ELF-1 (cell line): ENCODE measurements at regions not wholly inside any gene's neighbourhood (a gene's known extent, or its start where the extent isn't known, plus 50 kb on each side); places are given as distances from the start of the nearest gene placed in this dataset.
"Not testable (repeated sequence)": the region's sequence is repeated elsewhere in the genome, so short reads cannot be mapped to it uniquely, and the experiment has no call there.

Experiments used
- DNase-seq: peaks from one replicate; pipeline ENCODE4 v3.0.0-alpha.2; 2016; ENCODE audit warnings: low read depth, low spot score

DNA sequence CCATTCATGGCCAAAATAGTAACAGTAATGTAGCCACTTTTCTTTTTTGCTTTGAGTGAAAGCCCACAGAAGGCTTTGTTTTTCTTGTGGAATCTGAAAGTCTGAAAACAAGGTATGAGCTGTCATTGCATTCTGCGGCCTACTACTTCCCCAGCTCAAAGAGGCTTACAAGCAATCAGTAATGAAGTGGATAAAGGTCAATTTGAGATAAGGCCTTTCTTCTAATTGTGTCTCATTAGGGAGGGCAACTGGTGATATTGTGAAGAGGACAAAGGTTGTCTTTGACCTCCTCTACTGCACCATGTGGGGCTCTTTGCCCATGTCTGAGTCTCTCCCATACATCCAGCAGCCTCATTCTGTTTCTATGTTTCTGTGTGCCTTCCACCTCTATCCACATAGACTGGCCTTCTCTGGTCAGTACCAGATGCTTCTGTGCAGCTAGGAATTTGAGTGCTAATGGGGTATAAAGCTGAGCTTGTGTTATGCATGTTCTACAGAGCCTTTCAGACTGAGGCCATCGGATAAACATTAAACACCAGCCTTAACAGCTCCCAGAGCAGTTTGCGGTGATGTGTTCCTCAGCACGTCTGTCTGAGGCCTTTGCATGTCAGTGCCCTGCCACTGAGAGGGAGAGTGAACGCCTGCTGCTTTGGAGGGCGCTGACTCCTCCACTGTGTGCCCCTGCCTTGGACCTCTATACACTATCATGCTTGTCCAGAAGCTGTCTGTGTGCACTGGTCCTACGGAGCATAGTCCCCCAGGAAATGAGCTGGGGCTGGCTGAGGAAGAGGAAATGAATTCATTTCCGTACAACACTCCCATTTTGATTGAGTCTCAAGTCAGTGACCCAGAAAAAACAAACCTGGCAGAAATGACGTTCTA lies 80.2 kb downstream of the SH2D1A start:
- no peak for DNase-seq

DNA sequence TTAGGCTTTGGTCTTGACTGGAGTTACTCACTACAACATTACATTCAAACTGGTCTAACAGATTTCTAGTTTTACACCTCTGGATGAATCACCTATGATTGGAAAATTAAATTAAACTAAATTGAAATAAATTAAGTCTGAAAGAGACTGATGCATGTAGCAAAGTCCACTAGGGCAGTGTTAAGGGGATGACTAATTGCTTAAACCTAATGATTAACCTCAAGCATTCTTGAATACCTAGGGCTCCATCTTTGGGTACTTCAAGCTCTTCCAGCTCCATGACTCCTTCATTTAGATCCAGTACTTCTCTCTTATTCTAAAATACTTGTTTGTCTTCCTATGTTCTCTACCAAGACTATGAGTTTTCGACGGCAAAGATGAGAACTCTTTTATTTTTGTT lies 86.8 kb downstream of the SH2D1A start:
- DNase-seq = no peak

DNA sequence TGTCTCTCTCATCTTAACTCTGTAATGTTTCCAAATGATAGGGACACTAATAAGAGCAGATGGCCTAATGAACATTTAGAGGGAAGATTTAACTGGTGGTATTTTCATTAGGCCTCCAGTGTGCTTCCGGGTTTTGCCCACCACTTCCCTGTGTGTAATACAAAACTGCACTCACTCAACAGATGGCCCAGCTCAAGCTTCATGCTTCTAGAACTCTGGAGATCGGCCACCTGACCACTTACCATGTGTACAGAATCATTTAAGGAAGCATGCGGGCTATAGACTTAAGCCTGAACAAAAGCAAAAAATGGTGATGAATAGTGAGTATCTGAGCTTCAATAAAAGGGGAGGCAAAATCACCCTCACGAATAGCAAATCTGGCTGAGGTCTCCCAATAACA lies 89.3 kb downstream of the SH2D1A start:
- no peak for DNase-seq

DNA sequence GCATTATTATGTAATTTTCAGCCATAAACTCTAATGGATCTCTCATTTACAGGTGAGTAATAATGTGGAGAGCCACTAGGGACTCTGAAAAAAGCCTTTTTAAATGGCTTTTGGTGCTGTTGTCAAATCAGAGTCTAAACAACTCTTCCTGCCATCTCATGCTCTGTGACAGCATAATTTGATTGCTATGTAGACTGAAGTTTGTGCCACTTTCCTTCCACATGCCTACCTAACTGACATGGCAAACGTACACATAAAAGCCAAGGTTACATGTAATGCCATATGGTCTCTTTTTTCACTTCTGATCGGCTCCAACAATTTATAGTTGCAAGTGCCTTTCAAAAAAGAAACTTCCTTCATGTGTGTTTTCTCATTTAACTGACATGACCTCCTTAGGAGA lies 94.3 kb downstream of the SH2D1A start:
- DNase-seq = no peak

DNA sequence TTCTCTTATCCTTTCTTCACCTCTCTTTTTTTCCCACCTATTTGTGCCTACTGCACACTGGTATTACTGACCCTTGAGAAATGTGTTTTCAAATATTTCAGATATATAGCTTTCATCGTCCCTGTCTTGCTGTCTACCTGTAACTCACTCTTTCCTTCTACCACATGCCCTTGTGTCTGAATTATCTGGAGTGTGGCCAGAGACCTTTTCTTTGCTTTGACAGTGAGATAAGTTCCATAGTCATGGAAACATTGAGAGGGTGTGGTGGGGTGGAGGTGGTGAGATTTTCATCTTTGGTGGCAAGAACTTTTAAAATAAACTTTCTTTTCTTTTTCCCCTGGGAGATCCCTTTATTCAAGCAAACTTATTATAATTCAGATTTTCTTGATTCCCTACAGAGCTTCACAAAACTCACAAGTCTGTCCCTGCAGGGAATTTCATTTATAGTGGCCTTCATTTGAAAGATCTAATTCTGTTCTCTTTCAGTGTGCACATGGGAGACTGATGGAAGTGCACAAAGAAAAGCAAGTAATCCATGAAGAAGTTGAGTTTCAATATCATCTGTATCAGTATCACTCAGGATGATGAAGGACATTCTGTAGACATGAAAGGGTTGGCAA lies 95.7 kb downstream of the SH2D1A start:
- DNase-seq = no peak

DNA sequence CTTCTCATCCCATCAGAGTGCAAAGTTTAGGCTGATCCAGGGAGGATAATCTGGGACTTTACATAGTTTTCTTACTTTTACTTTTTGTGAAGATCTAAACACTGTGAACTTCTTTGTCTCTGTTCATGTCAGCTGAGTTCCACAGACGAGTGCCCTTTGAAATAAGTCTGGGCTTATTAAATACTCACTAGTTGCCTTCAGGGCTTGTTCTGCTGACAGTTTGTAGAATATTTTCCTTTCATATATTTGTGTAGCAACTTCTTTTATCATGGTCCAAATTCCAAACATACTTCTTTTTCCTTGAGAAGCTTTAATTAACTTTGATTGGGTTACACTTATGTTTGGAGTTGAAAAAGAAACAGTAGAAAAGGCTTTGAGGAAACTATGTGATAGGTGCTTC lies 109.6 kb downstream of the SH2D1A start:
- no peak for DNase-seq

DNA sequence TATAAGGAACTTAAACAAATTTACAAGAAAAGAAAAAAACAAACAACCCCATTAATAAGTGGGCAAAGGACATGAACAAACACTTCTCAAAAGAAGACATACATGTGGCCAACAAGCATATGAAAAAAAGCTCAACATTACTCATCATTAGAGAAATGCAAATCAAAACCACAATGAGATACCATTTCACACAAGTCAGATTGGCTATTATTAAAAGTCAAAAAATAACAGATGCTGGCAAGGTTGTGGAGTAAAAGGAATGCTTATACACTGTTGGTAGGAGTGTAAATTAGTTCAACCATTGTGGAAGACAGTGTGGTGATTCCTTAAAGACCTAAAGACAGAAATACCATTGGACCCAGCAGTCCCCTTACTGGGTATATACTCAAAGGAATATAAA lies 113.5 kb downstream of the SH2D1A start:
- DNase-seq = not testable (repeated sequence)

DNA sequence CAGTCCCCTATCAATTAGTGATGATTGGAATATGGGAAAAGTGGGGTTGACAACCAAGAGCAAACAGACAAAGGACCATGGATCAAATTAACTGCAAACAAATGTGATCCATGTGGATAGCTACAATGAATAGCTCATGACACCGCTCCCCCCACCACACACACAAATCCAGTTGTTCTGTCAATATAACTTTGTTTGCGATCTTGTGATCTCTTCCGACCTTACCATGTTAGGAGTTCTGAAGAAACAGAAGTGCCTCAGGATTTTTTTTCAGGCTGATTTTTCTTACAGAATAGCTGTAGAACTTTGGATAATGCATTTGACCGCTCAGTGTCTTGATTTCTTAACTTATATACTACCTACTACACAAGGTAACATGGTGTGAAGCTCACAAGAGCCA lies 116.6 kb downstream of the SH2D1A start:
- DNase-seq = no peak

DNA sequence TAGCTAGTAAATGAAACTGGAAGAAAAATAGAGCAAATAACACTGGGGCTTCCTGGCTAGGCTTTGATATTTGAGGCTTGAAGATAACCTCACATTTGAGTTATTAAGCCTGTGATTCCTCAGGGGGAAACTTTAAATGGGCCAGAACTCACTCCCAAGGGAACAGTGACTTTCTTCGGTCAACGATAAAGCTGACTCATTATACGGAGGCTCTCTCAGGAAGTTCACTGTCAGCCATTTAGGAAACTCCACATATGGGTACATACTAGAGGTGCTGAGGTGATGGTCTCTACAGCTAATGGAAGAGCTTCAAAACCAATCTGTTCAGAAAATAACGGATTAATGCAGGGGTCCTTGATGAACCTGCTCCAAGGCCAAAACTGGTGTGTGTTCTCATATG lies 120.8 kb downstream of the SH2D1A start:
- no peak for DNase-seq

DNA sequence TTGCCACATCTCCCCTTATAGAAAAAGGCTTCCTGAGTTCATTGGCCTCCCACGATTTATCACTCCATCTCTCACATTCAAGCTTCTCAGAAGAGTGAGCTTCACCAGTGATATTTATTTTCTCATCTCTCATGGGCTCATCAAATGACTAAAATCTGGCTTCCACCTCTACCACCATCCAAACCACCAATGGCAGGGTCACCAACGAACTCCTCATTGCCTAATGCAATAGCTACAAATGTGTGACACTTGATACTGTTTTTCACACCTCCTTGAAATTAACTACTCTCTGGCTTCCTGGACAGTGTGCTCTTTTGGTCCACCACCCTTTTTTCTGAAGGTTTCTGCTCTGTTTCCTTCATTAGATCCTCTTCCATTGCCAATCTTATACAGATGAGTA lies 129.0 kb downstream of the SH2D1A start:
- no peak for DNase-seq

DNA sequence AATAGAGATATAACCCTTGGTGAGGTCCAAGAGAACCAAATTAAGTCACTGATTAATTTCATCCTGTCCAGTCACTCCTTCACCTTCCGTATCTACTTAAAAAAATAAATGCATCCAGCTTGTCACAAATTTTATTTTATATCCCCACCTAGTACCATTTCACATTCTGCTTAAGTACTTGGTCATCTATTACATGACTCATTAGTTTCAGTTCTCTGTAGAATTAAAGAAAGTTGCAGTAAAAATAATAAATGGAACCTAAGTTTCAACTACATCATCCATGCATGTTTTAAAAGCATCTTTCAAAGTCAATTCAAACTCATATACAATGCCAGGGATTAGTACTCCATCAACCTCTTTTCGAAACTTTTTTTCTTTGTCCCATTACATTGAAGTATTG lies 130.2 kb downstream of the SH2D1A start:
- no peak for DNase-seq

DNA sequence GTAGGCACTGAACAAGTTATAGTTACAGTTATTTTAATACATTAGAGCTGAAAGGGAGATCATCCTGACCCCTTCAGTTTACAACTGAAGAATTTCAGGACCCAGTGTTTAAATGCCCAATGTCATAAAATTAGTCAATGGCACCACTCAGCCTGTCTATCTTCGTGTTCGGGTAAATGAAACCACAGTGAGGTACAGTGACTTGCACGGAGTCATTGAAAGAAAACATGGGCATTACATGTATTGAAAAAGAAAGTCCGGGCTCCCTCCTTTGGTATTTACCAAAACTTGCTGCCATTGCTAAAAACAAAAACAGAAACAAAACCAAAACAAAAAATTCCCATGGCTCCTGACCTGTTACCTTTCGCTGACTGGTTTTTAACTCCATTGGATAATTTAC lies 131.7 kb downstream of the SH2D1A start:
- DNase-seq = no peak

DNA sequence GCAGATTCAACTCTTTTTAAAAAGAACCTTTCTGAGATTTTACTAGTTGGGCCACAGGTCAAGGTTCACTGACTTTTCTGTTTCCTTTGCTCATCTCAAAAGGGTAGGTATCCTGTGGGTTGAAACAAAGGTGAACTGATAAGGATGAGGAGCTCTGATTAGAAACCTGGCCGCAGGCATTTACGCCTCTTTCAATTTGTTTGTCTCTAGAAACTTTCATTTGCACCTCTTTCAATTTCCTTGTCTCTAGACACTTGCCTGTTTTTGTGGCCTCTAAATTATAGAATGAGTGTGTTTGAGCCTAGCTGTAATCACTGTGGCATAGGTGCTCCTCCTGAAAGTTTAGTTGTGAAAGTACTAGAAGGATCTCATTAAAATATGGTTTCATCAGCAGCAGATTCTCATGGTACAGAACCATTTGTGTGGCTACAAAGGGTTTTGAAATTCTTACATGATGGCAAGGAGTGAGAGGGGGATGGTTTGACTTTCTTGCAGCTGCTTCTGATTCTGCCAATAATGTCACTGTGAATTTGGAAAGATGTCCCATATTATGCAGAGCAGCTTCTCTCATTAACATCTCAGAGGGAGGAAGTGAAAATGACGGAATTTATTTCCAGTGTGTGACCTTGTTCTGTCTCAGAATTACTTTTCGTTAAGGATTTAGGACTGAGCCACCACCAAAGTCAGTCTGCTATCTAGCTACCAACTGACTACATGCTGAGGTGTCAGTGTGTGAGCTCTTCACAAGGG lies 142.2 kb downstream of the SH2D1A start:
- DNase-seq = peak; percentile 37

DNA sequence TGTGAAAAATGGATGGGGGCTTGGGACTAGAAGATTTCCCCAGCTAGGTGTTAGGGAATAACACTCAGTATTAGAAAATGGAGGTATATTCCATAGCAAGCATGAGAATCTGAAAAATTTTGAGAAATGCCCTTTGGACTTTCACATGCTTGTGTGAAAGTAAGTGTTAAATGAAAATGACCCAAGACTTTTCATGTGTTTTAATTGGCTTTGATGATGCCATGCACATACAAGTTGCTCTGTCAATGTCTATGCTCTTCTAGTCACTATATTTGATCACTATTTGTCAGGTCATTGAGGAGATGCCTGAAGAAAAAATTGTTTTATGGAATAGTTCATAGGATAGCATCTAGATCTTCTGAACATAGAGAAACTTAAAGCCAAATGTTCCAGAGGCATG lies 147.6 kb downstream of the SH2D1A start:
- DNase-seq = no peak

DNA sequence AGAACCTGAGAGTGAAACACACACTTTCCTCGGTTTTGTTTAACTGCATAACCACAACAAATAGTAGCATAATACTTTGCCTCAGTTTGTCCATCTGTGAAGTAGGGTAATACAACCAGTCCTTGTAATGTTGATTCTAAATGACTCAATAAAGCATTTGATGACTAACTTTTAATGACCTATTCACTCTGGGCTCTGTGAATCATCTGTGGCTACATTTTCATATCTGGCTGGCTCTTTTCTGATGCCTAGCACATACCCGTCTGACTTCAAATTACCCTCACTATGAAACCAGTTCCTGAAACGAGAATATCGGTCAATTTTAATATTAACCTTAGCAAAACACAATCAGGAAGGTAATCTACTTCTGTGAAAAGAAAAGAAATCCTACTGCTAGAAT lies 151.0 kb downstream of the SH2D1A start:
- no peak for DNase-seq

DNA sequence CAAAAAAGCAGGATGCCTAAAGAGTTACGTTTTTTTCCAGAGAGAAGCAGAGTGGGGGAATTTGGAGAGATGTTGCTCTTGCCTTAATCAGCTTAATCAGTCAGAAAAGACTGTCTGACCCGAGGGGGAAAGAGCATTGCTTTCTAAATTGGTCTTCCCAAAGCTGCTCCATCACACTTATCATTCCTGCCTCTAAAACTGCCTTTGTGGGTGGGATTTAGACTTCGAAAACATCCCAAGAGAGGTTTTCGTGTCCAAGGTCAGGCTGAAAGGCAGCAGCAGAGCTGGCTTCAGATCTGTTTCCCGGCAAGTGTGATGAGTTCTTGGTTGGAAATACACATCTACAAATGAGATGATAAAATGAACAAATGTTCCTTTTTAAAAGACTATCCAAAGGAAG lies 155.2 kb downstream of the SH2D1A start:
- peak; percentile 66 for DNase-seq

DNA sequence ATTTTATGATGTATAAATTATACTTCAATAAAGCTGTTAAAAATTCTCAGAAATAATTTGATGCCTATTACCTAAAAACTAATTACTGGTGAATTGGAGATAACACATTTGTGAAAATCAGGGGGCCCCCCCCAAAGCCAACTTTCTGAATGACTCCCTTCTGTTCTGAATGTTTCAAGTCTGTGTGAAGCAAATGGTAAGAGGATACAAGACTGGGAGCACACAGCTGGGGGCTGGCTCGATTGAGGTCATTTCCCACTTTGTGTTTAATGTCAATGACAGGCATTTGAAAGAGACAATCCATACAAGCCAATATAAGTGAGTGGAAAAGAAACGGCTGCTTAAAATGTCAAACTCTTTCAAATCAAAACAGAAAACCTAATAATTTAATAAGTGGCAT lies 155.8 kb downstream of the SH2D1A start:
- DNase-seq = no peak

DNA sequence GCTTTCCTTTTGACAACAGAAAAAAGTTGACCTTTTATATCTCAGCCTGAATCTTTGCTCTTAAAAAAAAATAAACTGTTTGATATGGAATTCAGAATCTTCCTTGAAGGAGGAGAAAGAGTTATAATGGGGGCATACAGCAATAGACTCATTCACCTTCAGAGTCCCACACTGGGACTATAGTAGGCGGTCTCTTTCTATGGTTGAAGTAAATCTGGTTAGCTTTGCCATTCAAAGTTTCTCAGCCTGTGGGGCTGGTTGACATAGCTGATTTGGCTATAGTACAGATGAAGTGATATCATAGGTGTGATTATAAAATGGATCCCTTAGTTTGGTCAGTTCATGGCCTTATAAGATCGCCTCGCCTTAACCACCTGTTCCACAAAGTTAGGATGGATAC lies 156.2 kb downstream of the SH2D1A start:
- no peak for DNase-seq

DNA sequence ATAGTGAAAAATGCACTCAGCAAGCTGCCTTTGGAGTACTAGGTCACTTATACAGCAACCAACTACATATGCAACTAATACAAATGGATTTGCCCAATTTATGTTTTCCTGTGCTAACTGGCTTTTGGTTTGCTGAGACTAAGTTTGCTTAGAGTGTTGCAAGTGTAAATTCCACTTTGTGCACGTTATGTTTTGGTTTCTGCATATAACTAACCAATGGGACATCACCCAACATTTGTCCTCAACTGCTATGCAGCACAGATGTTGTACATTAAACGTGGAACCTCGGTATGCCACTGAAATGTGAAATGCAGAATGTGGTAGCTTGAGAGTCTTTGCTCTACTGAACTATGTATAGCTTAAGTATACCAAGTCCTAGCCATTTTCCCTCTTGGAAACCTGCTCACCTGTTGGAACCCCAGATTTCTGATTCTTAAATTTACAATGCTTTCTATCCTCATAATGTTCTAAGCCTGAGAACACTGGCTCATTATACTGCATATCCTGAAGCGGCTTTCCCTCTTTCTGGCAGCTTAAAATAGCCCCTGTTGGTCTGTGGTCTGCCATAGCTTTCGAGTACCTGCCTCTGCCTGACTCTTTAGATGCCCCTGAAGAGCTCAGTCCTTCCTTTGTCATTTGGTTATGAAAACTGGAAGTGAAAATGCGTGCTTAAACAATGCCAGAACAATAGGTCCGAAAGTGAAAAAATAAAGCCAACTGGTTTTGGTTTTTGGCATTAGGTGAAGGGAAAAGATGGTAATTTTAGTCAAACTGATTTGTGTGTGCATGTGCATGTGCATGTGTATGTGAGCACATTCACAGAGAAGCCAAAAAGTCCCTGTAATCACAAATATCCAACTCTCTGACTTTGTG lies 158.0 kb downstream of the SH2D1A start:
- no peak for DNase-seq

DNA sequence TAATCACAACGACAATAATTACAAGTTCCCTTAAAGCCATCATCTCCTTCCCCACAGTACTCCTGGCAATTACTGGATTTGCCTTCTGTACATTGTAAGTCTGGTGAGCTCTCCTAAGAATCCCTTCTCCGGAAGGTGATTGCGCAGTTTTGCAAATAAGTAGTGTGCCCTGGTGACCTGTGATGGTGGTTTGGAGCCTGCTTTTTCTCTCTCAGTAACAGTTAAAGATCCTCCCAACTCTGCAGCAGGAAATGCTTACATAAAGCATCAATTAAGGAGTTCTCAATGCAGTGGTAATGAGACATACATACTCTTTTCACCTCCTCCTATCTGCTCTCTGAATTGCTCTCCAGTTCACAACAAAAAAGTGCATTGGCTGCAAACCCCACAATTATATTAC lies 159.7 kb downstream of the SH2D1A start:
- no peak for DNase-seq

DNA sequence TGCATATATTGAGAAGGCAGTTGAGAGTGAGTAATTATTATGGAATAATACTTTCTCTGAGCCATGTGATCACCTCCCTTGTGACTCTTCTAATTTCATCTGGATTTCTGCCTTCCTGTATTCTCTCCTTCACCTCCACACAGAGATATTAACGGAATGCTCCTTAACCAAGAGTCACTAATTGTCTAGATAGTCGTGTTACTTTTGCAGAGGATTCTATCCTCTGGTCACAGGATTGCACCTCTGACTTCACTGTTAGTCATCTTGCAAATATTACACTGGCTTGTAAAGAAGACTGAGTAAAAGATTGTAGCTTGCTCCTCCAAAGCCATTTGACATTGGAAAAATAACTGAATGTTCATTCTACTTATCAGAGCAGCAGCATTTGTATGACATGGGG lies 160.9 kb downstream of the SH2D1A start:
- DNase-seq = no peak

DNA sequence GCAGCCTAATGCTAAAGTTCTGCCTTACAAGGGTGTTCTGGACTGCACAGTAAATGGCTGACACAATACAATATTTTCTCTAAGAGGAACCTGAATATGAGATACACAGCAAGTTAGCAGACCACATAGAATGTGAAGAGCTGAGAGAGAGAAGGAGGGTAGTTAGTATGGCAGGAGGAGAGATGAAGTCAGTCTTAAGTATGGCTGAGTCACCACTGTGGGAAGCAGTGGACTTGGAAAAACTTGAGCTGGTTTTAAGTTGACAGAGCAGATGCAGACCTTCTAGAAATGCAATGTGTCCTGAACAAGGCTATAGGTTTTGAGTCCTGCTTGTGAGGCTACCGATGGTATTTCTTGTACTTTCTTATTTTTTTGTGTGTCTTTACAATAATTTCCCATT lies 172.5 kb downstream of the SH2D1A start:
- DNase-seq = no peak
